GM18868 (cell line): ENCODE measurements at regions not wholly inside any gene's neighbourhood (a gene's known extent, or its start where the extent isn't known, plus 50 kb on each side); places are given as distances from the start of the nearest gene placed in this dataset.

Experiments
- ATAC-seq: cut with Tn5 transposase; IDR thresholded peaks from one replicate; pipeline ENCODE4 v1.9.1; 2021; ENCODE audit warnings: mild to moderate bottlenecking, moderate library complexity; ENCODE audit not compliant: unreplicated experiment

- ATAC-seq: no peak
These were observed 229.7 kb upstream of the FMN2 start for GRCh38 chr1:239861985-239862384.

DNA sequence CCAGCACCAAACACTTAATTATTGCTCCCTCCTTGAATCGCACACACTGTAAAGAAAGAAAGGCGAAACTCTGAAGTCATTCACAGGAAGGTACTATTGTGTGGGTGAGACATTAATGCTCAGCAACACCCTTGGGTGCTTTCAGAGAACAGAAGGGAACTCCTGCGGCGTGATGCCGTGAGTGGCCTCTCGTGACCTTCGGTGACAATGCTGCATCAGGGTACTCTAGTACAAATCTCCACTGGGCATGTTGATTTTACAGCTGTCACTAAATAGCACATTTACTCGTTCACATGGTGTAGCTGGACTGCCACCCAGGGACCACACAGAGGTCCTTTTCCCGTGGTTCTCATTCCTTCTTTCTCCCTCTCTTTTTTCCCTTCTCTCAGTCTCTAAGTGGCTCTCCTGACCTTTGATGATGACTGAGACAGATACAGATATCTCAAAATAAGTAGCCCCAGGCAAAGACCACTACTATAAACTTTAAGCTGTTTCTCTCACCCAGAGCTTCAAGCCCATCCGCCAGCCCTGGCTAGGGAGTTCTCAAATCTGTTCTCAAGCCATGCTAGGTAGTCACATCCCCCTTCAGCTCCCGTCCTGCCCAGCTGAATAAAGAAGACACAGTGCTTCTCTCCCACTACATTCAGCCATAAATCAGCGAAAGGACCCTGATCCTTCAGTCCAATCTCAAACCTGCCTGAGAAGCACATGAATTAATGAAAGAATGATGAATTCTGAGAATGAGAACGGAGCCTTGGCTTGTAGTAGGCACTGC is 223.4 kb upstream of the FMN2 start:
- no peak for ATAC-seq

DNA sequence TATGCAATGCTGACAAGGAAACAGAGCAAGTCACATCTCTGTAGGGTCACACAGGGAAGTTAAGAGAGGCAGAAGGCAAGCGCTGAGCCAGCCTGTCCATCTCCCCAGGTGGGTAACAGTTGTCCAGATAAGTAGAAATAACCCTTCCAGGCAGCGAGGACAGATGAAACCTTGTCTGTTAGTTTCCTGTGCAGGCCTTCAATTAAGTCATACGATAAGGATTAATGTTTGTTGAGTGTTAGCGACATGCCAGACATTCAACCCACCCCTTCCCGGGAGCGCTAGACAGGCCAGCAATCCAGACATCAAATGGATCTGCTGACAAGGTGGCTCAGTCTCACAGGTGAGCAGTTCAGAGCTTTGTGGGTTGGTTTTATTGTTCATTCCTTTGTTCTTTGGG is 221.5 kb upstream of the FMN2 start:
- no peak for ATAC-seq

GRCh38 chr1:239872626-239873025 is 219.1 kb upstream of the FMN2 start:
- no peak for ATAC-seq

DNA sequence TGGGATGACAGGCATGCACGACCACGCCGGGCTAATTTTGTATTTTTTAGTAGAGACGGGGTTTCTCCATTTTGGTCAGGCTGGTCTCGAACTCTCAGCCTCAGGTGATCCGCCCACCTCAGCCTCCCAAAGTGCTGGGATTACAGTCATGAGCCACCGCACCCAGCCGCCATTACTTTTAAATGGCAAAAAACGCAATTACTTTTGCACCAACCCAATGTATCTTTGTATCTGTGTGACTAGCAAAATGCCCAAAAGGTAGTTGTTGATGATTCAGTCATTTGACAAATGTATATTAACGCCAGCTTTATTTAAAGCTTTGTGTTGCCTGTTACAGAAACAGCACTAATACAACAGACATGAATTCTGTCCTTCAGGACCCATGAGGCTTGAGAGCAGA is 216.9 kb upstream of the FMN2 start:
- ATAC-seq: no peak

- ATAC-seq: no peak
These were observed 212.1 kb upstream of the FMN2 start for GRCh38 chr1:239879321-239880170.

- ATAC-seq: no peak
These were observed 208.7 kb upstream of the FMN2 start for GRCh38 chr1:239882967-239883366.

GRCh38 chr1:239884796-239885195 is 206.9 kb upstream of the FMN2 start:
- ATAC-seq: no peak

GRCh38 chr1:239886266-239886665 is 205.4 kb upstream of the FMN2 start:
- ATAC-seq: no peak

DNA sequence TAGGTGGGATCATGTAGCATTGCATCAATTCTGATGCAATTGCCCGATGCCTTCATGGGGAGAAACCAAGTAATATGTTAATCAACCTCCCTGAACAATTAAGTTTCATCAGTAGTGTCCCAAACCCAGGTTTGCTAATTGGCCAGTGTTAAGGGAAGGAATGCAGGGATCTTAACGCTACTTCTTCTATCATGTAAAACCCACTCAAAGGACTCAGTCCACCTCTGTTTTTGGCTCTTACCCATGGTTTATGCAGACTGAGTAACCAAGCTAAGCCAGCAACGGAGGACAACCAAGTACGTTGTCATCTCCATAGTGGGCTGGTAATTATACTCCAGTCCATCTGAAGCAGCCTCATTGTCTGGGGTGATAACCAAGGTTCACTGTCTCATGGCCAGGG is 203.0 kb upstream of the FMN2 start:
- ATAC-seq: no peak

- no peak for ATAC-seq
These were observed 199.9 kb upstream of the FMN2 start for GRCh38 chr1:239891621-239892358.

DNA sequence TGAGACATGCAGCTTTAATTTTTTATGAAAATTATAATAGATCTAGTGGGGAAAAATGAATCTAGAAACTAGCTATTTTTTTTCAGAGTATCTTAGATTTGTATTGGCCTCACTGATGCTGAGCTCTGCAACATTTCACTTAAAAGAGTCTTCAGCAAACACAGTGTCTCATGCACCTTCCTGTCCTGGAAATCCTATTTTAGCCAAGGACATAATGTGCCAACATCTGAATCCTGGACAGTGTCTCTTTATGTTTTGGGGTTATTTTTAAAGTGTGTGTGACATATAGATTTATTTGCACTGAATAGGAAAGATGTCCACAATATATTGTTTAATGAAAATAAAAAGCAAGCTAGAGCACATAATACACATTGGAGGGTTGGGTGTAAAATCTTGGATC is 199.1 kb upstream of the FMN2 start:
- no peak for ATAC-seq

DNA sequence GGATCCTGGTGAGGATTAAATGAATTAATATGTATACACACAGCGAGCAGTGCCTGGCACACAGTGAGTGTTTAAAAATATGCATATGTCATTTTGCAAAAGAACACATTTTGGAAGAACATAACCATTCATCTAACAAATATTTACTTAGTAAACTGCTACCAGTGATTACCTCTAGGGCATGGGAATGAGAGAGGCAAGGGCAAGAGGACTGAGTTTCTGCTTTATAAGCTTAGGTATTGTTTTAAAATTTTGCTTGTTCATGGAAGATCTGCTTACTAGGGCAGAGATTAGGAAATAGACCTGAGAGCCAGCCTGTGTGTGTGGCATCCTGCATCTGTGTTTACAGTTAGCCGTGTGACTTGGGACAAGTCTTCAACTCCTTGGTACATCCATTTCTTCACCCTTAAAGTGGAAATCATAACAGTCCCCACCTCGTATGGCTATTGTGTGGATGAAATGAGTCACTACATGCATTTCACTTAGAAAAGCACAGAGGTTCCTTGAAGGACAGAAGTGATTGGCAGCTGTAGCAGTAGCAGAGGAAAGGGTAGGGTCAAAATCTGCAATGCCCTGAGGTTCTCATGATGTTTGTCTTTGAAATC is 198.5 kb upstream of the FMN2 start:
- no peak for ATAC-seq

- ATAC-seq: no peak
These were observed 195.1 kb upstream of the FMN2 start for GRCh38 chr1:239896569-239896968.

GRCh38 chr1:239896980-239897379 is 194.7 kb upstream of the FMN2 start:
- no peak for ATAC-seq

GRCh38 chr1:239897458-239897857 is 194.2 kb upstream of the FMN2 start:
- no peak for ATAC-seq

DNA sequence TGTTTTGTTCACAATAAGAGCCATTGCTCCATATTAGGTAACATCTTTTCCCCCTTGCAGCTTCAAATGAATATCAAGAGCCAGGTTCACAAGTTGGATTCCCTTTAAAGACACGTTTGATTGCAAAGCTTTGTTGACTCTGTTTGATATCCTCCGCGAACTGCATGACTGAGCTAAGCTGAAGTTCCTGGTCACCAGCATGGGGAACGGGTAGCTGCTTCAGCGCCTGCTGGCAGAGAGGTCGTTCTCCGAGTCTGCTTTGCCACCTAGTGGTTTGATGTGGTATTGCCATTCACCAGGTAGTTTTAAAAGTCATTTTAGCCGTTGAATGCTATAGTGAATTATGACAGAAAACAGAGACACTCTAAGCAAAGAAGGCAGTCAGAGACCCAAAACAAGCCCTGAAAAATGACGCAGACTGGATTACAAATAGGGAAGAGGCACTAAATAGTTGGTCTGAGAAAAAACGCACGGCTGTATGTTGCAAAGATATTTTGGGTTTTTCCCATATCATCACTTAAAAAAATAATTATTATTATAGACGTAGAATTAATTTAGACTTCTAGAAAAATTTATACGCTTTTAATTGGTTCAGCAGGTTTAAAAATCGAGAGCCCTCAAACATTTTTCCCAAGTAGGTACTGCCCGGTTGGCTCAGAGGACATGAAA is 193.5 kb upstream of the FMN2 start:
- ATAC-seq: peak; percentile 98

GRCh38 chr1:239899747-239900146 is 191.9 kb upstream of the FMN2 start:
- ATAC-seq: no peak

DNA sequence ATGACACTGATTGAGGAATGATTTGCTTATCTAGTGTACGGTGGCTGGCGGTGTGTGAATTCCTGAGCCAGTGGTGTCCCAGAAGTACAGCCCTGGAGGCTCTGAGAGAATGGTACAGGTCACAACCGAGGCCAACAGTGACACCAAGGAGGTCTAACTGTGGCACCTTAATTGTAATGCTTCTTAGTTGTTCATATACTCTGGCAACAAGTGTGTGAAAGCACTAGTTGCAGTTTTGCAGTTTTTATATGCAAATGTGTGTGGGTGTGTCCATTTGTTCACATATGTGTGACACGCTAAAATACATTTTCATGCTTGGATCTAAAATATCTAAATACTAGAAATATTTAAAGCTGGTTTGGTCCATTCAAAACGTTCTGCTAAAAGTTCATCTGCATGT is 185.3 kb upstream of the FMN2 start:
- ATAC-seq: no peak

DNA sequence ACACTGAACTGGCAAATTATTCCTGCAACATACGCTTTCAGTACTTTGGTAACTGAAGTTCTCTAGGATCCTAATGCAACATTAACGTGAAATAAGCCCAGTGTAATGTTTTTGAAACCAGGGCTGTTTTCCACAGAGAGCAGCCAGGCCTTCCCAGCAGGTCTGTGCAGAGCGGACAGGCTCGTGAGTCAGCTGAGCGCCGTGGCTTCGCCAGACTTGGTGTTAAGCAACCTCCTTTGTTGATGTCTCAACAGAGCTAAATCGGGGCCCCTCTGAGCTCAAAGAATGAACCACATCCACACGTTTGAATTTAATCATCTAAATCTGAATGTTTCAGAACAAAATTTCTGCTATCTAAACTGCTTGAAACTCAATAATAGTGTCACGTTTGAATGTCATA is 181.8 kb upstream of the FMN2 start:
- ATAC-seq: no peak

DNA sequence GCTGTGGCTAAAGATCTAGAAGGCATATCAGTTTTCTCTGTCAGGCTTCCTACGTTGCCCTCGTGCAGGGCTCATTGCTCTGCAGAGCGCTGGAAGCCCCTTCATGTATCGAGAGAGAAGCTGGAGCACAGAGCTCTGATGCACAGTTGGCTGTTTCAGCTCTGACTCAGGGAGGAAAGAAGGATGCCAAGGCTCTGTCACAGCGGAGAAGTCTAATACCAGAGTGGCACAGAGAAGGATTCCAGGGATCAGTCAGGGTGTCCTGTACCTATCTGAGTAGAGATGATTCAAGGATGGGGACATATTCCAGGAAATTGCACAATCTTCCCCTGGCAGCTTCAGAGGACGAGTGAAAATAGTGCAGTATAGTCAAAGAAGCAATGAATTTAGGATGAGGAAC is 179.2 kb upstream of the FMN2 start:
- no peak for ATAC-seq
